Nephron (organoid): ENCODE measurements at regions not wholly inside any gene's neighbourhood (a gene's known extent, or its start where the extent isn't known, plus 50 kb on each side); places are given as distances from the start of the nearest gene placed in this dataset.

Source experiments
- H3K27ac Mint-ChIP-seq, 3 experiments: 2 replicates each; pipeline ENCODE4 v1.8.0; 2020; ENCODE audit warnings: mixed read lengths in 3 of 3, mild to moderate bottlenecking in 2 of 3, moderate library complexity in 1 of 3
- H3K27me3 Mint-ChIP-seq: 2 replicates; pipeline ENCODE4 v1.8.0; 2021; ENCODE audit warnings: low read depth, mild to moderate bottlenecking, moderate library complexity, mixed read lengths
- H3K36me3 Mint-ChIP-seq: 2 replicates; pipeline ENCODE4 v1.8.0; 2020; ENCODE audit warnings: low read depth, mixed read lengths
- H3K4me1 Mint-ChIP-seq: 2 replicates; pipeline ENCODE4 v1.8.0; 2020; ENCODE audit warnings: mixed read lengths
- H3K4me3 Mint-ChIP-seq, 3 experiments: 2 replicates each; pipeline ENCODE4 v1.8.0; 2020; ENCODE audit warnings: mild to moderate bottlenecking in 3 of 3, mixed read lengths in 3 of 3, moderate library complexity in 2 of 3
- H3K9me3 Mint-ChIP-seq: 2 replicates; pipeline ENCODE4 v1.8.0; 2020; ENCODE audit warnings: mixed read lengths
- TF ChIP-seq, protein P1 (sequence below), 3 experiments: fragments of 200-600 bp; sonication (generic); IDR thresholded peaks; one replicate each; pipeline ENCODE4 v1.5.0; 2021; ENCODE audit warnings: antibody characterized with exemption in 3 of 3; ENCODE audit not compliant: unreplicated experiment in 3 of 3

DNA sequence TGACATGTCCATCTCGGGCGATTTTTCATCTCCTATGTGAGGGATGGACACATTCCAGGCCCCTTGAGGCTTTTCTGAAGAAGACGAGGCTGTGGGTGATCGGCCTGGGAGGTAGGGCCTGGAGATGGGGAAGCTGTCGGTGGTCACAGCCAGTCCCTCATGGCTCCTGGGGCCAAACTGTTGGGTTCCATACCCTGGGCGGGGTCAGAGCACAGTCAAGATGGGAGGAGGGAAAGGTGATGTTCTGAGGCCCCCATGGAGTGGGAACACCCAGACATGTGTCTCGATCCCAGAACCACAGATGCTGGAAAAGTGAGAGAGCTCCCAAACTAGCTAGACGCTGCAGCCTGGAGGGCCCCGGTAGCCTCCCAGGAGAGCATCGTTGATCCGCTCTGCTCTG, 157.5 kb upstream of the C1orf174 start:
- Mint-ChIP-seq H3K36me3 (no peaks in the 10 kb centered on the region), H3K4me3 (no peak overlapping the region), H3K9me3 (no peaks in the 10 kb centered on the region), H3K27me3 (peaks cover 20% of the 10 kb centered on the region), H3K27ac (no peak overlapping the region), H3K4me1 (no peaks in the 10 kb centered on the region)
- TF ChIP-seq, protein P1, sequence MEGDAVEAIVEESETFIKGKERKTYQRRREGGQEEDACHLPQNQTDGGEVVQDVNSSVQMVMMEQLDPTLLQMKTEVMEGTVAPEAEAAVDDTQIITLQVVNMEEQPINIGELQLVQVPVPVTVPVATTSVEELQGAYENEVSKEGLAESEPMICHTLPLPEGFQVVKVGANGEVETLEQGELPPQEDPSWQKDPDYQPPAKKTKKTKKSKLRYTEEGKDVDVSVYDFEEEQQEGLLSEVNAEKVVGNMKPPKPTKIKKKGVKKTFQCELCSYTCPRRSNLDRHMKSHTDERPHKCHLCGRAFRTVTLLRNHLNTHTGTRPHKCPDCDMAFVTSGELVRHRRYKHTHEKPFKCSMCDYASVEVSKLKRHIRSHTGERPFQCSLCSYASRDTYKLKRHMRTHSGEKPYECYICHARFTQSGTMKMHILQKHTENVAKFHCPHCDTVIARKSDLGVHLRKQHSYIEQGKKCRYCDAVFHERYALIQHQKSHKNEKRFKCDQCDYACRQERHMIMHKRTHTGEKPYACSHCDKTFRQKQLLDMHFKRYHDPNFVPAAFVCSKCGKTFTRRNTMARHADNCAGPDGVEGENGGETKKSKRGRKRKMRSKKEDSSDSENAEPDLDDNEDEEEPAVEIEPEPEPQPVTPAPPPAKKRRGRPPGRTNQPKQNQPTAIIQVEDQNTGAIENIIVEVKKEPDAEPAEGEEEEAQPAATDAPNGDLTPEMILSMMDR (IDR thresholded peaks at IDR 0.05; ENCODE audit: unreplicated experiment in 3 of 3): no peak

DNA sequence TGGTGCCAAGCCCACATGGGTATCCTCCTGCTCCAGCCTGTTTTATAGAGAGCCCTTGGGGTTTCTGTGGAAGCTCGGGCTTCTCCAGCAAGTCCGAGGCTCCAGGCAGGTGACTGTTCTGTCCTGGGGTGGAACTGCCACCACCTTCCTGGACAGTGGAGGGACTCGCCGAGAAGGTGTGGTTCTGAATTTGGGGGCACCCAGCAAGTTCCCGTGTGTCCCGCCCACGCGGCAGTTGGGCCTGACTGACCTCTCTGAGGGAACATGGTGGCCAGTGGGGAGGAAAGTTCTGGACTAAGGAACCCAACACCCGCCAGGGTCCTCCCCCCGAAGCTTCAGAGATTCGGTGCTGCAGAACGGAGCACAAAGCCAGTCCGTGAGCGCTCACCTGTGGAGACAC, 158.1 kb upstream of the C1orf174 start:
- Mint-ChIP-seq H3K27ac (no peak overlapping the region), H3K36me3 (no peaks in the 10 kb centered on the region), H3K4me1 (no peaks in the 10 kb centered on the region), H3K4me3 (no peak overlapping the region), H3K9me3 (no peaks in the 10 kb centered on the region), H3K27me3 (peaks cover 17% of the 10 kb centered on the region)
- TF ChIP-seq, protein P1 (IDR thresholded peaks at IDR 0.05; ENCODE audit: unreplicated experiment in 3 of 3): no peak

DNA sequence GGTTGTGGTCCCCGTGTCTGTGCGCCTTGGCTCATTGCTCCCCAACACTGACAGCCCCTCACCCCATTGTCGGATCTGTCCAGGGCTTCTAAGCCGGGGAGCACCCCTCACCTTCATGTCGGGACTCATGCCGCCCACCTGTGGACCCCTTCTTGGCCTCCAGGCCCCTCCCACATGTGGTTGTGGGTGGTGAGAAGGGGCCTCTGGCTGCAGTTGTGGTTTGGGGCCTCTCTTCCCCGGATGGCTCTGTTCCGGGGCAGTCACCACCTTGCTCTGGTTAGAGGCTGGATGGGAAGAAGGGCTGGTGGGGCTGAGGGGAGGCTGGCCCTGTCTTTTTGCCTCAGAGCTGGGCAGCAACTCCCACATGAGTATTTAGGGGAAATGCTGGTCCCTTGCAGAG, 158.6 kb upstream of the C1orf174 start:
- TF ChIP-seq, protein P1 (IDR thresholded peaks at IDR 0.05; ENCODE audit: unreplicated experiment in 3 of 3): no peak
- H3K27me3 Mint-ChIP-seq: peaks cover 17% of the 10 kb centered on the region
- no peaks in the 10 kb centered on the region for H3K9me3 Mint-ChIP-seq
- no peak overlapping the region for H3K4me3 Mint-ChIP-seq
- H3K4me1 Mint-ChIP-seq: no peaks in the 10 kb centered on the region
- H3K27ac Mint-ChIP-seq: no peak overlapping the region
- no peaks in the 10 kb centered on the region for H3K36me3 Mint-ChIP-seq

DNA sequence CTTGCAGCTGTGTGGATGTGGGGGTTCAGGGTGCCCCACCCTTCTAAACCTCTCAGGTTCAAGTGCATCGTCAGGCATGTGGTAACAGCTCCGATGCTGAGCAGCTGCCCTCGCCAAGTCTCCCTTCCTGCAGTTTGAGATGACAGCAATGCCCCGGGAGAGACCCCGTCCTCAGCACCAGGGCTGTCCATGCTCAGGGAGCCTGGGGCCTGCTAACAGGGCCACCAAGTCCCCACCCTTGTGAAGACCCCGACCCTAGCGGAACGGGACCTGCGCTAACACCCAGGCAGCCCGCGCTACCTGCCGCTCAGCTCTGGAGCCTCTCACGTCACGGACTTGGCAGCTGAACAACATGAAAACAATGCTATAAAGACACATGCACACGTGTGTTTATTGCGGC, 159.2 kb upstream of the C1orf174 start:
- Mint-ChIP-seq H3K9me3 (no peaks in the 10 kb centered on the region), H3K27ac (no peak overlapping the region), H3K36me3 (no peaks in the 10 kb centered on the region), H3K27me3 (peaks cover 17% of the 10 kb centered on the region), H3K4me3 (no peak overlapping the region), H3K4me1 (no peaks in the 10 kb centered on the region)
- TF ChIP-seq, protein P1 (IDR thresholded peaks at IDR 0.05; ENCODE audit: unreplicated experiment in 3 of 3): no peak

DNA sequence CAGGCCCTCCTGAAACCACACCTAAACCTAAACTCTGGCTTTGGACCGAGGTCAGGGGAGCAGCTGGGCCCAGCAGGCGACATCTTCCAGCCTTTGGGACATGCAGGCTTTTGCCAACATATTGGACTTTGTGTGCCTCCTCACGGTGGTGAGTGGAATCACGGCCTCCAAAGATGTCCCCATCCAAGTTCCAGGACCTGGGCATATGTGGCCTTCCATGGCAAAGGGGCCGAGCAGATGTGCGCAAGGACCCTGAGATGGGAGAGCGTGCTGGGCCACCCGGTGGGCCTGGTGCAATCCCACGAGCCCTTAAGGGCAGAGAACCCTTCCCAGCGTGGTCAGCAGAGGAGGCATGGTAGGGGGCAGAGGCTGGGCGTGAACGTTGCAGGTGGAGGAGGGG, 160.8 kb upstream of the C1orf174 start:
- no peaks in the 10 kb centered on the region for H3K36me3 Mint-ChIP-seq

DNA sequence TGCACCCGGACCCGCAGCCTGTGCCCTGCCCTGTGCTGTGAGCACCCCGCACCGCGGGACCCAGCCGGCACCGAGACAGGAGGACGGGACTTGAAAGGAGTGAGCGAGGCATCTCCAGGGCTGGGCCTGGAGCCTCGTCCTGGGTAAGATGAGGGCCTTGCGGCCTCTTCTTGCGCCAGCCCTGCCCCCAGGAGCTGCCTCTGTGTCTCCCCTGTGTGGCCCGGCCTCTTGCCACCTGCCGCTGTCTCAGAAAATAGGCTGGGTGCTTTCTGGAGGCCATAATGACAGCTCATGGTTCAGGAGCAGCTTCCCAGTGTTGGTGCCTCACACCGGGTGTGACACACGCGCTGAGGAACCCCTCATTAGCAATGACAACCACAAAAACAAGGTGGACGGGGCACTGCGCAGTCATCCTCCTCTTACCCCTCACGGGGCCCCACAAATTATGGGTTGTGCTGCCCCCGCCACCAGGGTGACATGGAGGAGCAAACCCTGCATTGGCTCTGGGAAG, 161.5 kb upstream of the C1orf174 start:
- TF ChIP-seq, protein P1 (IDR thresholded peaks at IDR 0.05; ENCODE audit: unreplicated experiment in 3 of 3): no peak
- H3K4me1 Mint-ChIP-seq: no peaks in the 10 kb centered on the region

More for the DNA sequence above, 160.8 kb upstream of the C1orf174 start:
- TF ChIP-seq, protein P1 (IDR thresholded peaks at IDR 0.05; ENCODE audit: unreplicated experiment in 3 of 3): no peak
- H3K4me3 Mint-ChIP-seq: no peak overlapping the region
- no peaks in the 10 kb centered on the region for H3K4me1 Mint-ChIP-seq
- no peak overlapping the region for H3K27ac Mint-ChIP-seq
- peaks cover 6% of the 10 kb centered on the region for H3K27me3 Mint-ChIP-seq
- no peaks in the 10 kb centered on the region for H3K9me3 Mint-ChIP-seq

More for the DNA sequence above, 161.5 kb upstream of the C1orf174 start:
- Mint-ChIP-seq H3K4me3 (no peak overlapping the region), H3K9me3 (no peaks in the 10 kb centered on the region), H3K36me3 (no peaks in the 10 kb centered on the region), H3K27ac (no peak overlapping the region), H3K27me3 (peaks cover 6% of the 10 kb centered on the region)
